GM23338 (cell line): ENCODE measurements at regions not wholly inside any gene's neighbourhood (a gene's known extent, or its start where the extent isn't known, plus 50 kb on each side); places are given as distances from the start of the nearest gene placed in this dataset.

Experiments used
- ATAC-seq: fragments of 200-7000 bp; cut with Tn5 transposase; 3 replicates; pipeline ENCODE4 v1.9.1; 2020
- DNase-seq: peaks from one replicate; pipeline ENCODE4 v3.0.0-alpha.2; 2015; ENCODE audit warnings: low spot score
- H2AFZ ChIP-seq: fragments of 200-600 bp; sonication (generic); 2 replicates; pipeline ENCODE4 v1.8.0; 2016; ENCODE audit warnings: antibody characterized with exemption, mild to moderate bottlenecking, moderate library complexity
- H3F3A ChIP-seq: fragments of 200-600 bp; sonication (generic); replicated peaks from 2 replicates; pipeline ENCODE4 v1.8.0; 2017; ENCODE audit warnings: antibody characterized with exemption, mixed run types, low read depth
- H3K27ac ChIP-seq: fragments of 200-600 bp; sonication (generic); 2 replicates; pipeline ENCODE4 v1.6.1; 2016; ENCODE audit warnings: low read depth
- H3K27me3 ChIP-seq: fragments of 200-600 bp; sonication (generic); 2 replicates; pipeline ENCODE4 v1.8.0; 2016; ENCODE audit warnings: mild to moderate bottlenecking, mixed run types, moderate library complexity; ENCODE audit not compliant: insufficient read depth
- H3K36me3 ChIP-seq: fragments of 200-600 bp; sonication (generic); 2 replicates; pipeline ENCODE4 v1.8.0; 2016; ENCODE audit warnings: mild to moderate bottlenecking; ENCODE audit not compliant: insufficient read depth
- H3K4me1 ChIP-seq: fragments of 200-600 bp; sonication (generic); 2 replicates; pipeline ENCODE4 v1.8.0; 2016; ENCODE audit warnings: mild to moderate bottlenecking, moderate library complexity; ENCODE audit not compliant: insufficient read depth
- H3K4me2 ChIP-seq: fragments of 200-600 bp; sonication (generic); 2 replicates; pipeline ENCODE4 v1.7.1; 2017; ENCODE audit warnings: mixed run types
- H3K4me3 ChIP-seq: fragments of 200-600 bp; sonication (generic); 2 replicates; pipeline ENCODE4 v1.6.1; 2016; ENCODE audit warnings: mixed run types
- H3K79me2 ChIP-seq: fragments of 200-600 bp; sonication (generic); replicated peaks from 2 replicates; pipeline ENCODE4 v1.8.0; 2017; ENCODE audit warnings: mild to moderate bottlenecking; ENCODE audit not compliant: insufficient read depth
- H3K9me2 ChIP-seq: fragments of 200-600 bp; sonication (generic); 2 replicates; pipeline ENCODE4 v1.8.0; 2017; ENCODE audit not compliant: insufficient read depth
- H4K20me1 ChIP-seq: fragments of 200-600 bp; sonication (generic); replicated peaks from 2 replicates; pipeline ENCODE4 v1.8.0; 2017; ENCODE audit warnings: mild to moderate bottlenecking; ENCODE audit not compliant: insufficient read depth
- H3K27ac Mint-ChIP-seq: 2 replicates; pipeline ENCODE4 v1.8.0; 2020; ENCODE audit warnings: inconsistent platforms, mild to moderate bottlenecking, moderate library complexity, mixed read lengths
- H3K27me3 Mint-ChIP-seq: 3 replicates; pipeline ENCODE4 v1.8.0; 2022; ENCODE audit warnings: low read depth, mild to moderate bottlenecking, moderate library complexity, mixed read lengths, inconsistent platforms; ENCODE audit not compliant: insufficient read depth, poor library complexity
- H3K36me3 Mint-ChIP-seq: 3 replicates; pipeline ENCODE4 v1.8.0; 2021; ENCODE audit warnings: low read depth, mild to moderate bottlenecking, inconsistent platforms, moderate library complexity, mixed read lengths
- H3K4me1 Mint-ChIP-seq: 3 replicates; pipeline ENCODE4 v1.8.0; 2020; ENCODE audit warnings: mild to moderate bottlenecking, inconsistent platforms, mixed read lengths
- H3K4me3 Mint-ChIP-seq: 3 replicates; pipeline ENCODE4 v1.8.0; 2021; ENCODE audit warnings: moderate library complexity, mild to moderate bottlenecking, inconsistent platforms, mixed read lengths
- H3K9me3 Mint-ChIP-seq: 3 replicates; pipeline ENCODE4 v1.8.0; 2020; ENCODE audit warnings: moderate library complexity, mild to moderate bottlenecking, inconsistent platforms, mixed read lengths
- CREB1 ChIP-seq: fragments of 250-450 bp; sonication (Bioruptor Pico); IDR thresholded peaks from 2 replicates; pipeline ENCODE4 v1.5.0; 2020; ENCODE audit warnings: low read depth, mild to moderate bottlenecking, moderate library complexity
- EZH2 ChIP-seq: fragments of 200-600 bp; sonication (generic); IDR thresholded peaks from one replicate; pipeline ENCODE4 v1.8.0; 2017; ENCODE audit warnings: antibody characterized with exemption, mild to moderate bottlenecking, low read depth; ENCODE audit not compliant: unreplicated experiment
- JUNB ChIP-seq: IDR thresholded peaks from one replicate; pipeline ENCODE4 v1.6.1; 2016; ENCODE audit warnings: antibody characterized with exemption; ENCODE audit not compliant: unreplicated experiment
- POLR2AphosphoS5 ChIP-seq: IDR thresholded peaks from 2 replicates; pipeline ENCODE4 v1.6.1; 2016; ENCODE audit warnings: antibody characterized with exemption, low read depth
- REST ChIP-seq: IDR thresholded peaks from one replicate; pipeline ENCODE4 v1.6.1; 2018; ENCODE audit warnings: antibody characterized with exemption; ENCODE audit not compliant: unreplicated experiment
- ZNF114 ChIP-seq: fragments of 250-450 bp; sonication (Bioruptor Pico); IDR thresholded peaks from 2 replicates; pipeline ENCODE4 v1.5.0; 2020; ENCODE audit warnings: mild to moderate bottlenecking, moderate library complexity
- ZNF462 ChIP-seq: fragments of 250-450 bp; sonication (Bioruptor Pico); IDR thresholded peaks from 2 replicates; pipeline ENCODE4 v1.5.0; 2020; ENCODE audit warnings: mild to moderate bottlenecking, moderate library complexity

GRCh38 chr1:78267513-78268218, 221.9 kb downstream of the GIPC2 start:
- H4K20me1 ChIP-seq = no peaks in the 10 kb centered on the region
- no peaks in the 10 kb centered on the region for H3K9me2 ChIP-seq
- ATAC-seq (no peak), DNase-seq (no peak)
- no peak overlapping the region for H3K27ac Mint-ChIP-seq
- H3K4me1 ChIP-seq = peaks cover 7% of the 10 kb centered on the region
- no peak overlapping the region for H2AFZ ChIP-seq
- no peaks in the 10 kb centered on the region for H3K79me2 ChIP-seq
- H3K4me3 ChIP-seq = no peak overlapping the region
- no peak for TF ChIP-seq JUNB
- no peak for TF ChIP-seq EZH2
- TF ChIP-seq CREB1 (CRISPR knock-in tag) = no peak
- no peak for TF ChIP-seq REST
- H3K4me1 Mint-ChIP-seq = peaks cover 10% of the 10 kb centered on the region
- no peaks in the 10 kb centered on the region for H3K9me3 Mint-ChIP-seq
- H3K36me3 ChIP-seq = no peaks in the 10 kb centered on the region
- no peak overlapping the region for H3K4me2 ChIP-seq
- H3K27ac ChIP-seq = no peak overlapping the region
- no peaks in the 10 kb centered on the region for H3F3A ChIP-seq
- H3K4me3 Mint-ChIP-seq = no peak overlapping the region
- H3K27me3 Mint-ChIP-seq = peaks cover 5% of the 10 kb centered on the region
- no peaks in the 10 kb centered on the region for H3K36me3 Mint-ChIP-seq
- H3K27me3 ChIP-seq = peaks cover 42% of the 10 kb centered on the region

- H2AFZ ChIP-seq = no peak overlapping the region
- no peaks in the 10 kb centered on the region for H3F3A ChIP-seq
- Mint-ChIP-seq H3K27ac (no peak overlapping the region), H3K4me1 (no peaks in the 10 kb centered on the region), H3K9me3 (no peaks in the 10 kb centered on the region), H3K27me3 (peaks cover 5% of the 10 kb centered on the region), H3K36me3 (no peaks in the 10 kb centered on the region), H3K4me3 (no peak overlapping the region)
- no peaks in the 10 kb centered on the region for H4K20me1 ChIP-seq
- H3K9me2 ChIP-seq = no peaks in the 10 kb centered on the region
- H3K4me3 ChIP-seq = no peak overlapping the region
- ATAC-seq (no peak), DNase-seq (no peak)
- H3K36me3 ChIP-seq = no peaks in the 10 kb centered on the region
- H3K79me2 ChIP-seq = no peaks in the 10 kb centered on the region
- H3K4me1 ChIP-seq = no peaks in the 10 kb centered on the region
- no peak overlapping the region for H3K27ac ChIP-seq
- no peak overlapping the region for H3K4me2 ChIP-seq
- H3K27me3 ChIP-seq = peaks cover 38% of the 10 kb centered on the region
- TF ChIP-seq POLR2AphosphoS5 (no peak), CREB1 (CRISPR knock-in tag) (no peak), JUNB (no peak), ZNF462 (CRISPR knock-in tag) (no peak), EZH2 (no peak), ZNF114 (CRISPR knock-in tag) (no peak), REST (no peak)
These were observed 221.2 kb upstream of the PTGFR start for GRCh38 chr1:78269591-78269990.
